HuH-7 (cell line): ENCODE measurements at regions not wholly inside any gene's neighbourhood (a gene's known extent, or its start where the extent isn't known, plus 50 kb on each side); places are given as distances from the start of the nearest gene placed in this dataset.

ENCODE experiments used
- DNase-seq: peaks from one replicate; pipeline ENCODE4 v3.0.0; 2011; ENCODE audit warnings: low spot score

- no peak for DNase-seq
Measured at GRCh38 chr5:31137676-31138075, 55.8 kb upstream of the CDH6 start.

GRCh38 chr5:31135542-31135941 lies 57.9 kb upstream of the CDH6 start:
- DNase-seq = no peak

DNA sequence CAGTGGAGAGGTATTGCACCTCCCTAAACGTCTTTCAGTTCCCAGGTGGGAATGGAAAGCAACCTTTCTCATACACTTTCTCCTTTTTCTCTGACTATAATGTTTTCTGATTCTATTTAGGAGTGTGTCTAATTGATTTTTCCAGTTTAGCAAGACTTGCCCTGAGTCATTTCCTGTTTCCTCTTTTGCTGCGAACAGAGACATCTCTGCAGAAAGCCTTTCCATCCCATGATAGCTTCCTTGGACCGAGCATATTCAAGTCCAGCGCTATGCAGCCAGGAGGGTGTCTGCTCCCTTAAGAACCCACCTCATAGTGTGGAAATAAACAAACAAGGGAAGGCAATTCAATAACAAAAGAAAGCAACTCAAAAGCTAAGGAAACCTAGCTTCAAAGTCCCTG lies 60.0 kb upstream of the CDH6 start:
- no peak for DNase-seq

GRCh38 chr5:31131381-31131891 lies 62.0 kb upstream of the CDH6 start:
- no peak for DNase-seq

DNA sequence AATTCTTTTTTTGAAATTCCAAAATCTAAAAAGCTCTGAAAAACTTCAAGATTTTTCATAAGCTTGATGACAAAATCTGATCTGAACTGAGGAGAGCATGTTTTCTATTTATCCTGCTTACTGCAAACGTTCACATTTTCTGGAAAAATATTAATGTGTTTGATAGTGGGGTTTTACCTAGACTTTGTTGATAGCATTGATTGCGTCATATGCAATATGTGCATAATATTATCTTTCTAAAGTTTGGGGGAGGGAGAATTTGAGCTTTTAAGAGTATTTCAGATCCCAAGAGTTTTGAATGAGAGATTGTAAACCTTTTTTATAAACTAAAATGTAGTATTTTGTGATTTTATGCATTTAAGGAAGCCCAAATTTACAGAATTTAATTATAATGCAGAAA lies 62.8 kb upstream of the CDH6 start:
- no peak for DNase-seq

DNA sequence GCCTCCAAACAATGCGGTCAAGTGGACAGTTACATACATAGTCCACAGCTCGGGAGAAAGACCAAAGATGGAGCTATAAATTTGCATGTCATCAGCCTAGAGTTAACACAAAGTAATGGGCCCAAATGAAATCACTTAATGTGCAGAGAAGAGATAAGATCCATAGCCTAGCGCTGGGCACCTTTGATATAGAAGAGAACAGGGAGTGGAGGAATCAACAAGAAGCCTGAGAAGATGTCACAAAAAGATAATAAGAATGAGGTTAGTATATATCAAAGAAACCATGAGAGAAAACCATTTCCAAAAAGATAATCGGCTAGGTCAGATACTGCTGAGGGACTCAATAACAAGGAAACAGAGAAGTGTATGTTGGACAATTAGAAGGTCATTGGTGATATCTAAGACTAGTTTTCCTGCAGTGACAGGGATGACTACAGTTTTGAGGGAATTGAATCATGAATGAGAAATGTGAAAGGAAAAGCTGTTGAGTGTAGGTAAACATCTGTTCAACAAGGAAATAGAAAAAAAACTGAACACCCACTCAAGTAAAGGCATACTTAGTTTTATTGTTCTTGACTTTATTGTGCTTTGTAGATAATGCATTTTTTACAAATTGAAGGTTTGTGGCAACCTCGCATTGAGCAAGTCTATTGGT lies 68.7 kb upstream of the CDH6 start:
- DNase-seq = no peak

DNA sequence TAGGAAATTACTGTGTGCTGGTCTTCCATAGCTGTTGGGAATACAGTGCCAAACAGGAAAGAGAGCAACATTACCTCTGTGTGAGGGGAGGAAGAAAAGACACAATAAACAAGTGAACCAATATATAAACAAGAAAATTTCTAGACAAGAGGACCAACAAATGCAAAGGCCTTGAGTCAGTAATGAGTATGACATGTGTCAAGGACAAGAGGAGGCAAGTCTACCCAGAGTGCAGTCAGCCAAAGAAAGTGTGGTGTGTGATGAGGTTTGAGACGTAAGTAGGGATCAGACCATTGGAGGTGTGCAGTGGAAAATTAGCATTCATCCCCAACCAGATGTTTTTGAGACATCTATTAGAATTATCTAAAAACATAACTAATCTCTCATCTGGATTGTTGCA lies 69.5 kb upstream of the CDH6 start:
- DNase-seq = no peak

GRCh38 chr5:31122998-31123951 lies 70.2 kb upstream of the CDH6 start:
- DNase-seq = no peak

DNA sequence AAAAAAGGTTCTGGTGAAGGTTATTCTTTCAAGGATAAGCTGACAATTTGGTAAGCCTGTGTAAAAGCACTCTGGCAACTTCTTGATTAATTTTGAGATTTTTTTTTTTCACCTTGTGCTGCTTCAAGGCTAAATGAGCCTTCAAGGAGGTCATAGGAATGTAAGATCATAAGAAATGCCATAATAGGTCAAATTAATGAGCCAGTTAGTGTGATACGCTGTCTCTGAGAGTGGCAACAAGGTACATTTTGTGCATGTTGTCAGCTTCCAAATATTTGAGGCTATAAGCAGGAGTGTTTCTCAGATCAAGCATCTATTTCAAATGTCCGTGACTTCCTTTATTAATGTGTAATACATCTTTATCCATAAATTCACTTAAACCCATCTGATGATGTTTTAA lies 72.3 kb upstream of the CDH6 start:
- DNase-seq = no peak

DNA sequence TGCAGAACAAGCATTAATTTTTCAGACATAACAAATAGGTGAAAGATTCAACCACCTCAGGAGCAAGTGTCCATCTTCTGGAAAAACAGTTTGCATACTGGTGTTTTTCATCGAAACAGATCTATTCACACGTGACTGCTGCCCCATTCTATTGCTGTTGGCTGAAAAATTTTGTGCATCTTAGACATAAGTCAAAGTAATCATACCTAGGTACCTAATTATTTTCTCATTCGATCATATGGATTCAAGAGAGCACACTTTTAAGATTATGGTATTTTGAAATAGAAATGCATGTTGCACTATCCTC lies 72.9 kb upstream of the CDH6 start:
- no peak for DNase-seq

- no peak for DNase-seq
Measured at GRCh38 chr5:31119938-31120641, 73.4 kb upstream of the CDH6 start.

GRCh38 chr5:31116466-31117031 lies 76.9 kb upstream of the CDH6 start:
- no peak for DNase-seq

DNA sequence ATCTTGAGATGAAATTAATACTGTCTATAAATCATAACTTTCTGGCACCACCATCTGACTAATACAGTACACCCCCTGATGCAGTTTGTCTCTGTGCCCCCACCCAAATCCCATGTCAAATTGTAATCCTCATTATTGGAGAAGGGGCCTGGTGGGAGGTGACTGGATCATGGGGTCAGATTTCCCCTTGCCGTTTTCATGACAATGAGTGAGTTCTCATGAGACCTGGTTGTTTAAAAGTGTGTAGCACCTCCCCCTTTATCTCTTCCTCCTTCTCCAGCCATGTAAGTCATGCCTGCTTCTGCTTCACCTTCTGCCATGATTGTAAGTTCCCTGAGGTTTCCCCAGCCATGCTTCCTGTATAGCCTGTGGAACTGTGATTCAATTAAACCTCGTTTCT lies 78.7 kb upstream of the CDH6 start:
- no peak for DNase-seq

DNA sequence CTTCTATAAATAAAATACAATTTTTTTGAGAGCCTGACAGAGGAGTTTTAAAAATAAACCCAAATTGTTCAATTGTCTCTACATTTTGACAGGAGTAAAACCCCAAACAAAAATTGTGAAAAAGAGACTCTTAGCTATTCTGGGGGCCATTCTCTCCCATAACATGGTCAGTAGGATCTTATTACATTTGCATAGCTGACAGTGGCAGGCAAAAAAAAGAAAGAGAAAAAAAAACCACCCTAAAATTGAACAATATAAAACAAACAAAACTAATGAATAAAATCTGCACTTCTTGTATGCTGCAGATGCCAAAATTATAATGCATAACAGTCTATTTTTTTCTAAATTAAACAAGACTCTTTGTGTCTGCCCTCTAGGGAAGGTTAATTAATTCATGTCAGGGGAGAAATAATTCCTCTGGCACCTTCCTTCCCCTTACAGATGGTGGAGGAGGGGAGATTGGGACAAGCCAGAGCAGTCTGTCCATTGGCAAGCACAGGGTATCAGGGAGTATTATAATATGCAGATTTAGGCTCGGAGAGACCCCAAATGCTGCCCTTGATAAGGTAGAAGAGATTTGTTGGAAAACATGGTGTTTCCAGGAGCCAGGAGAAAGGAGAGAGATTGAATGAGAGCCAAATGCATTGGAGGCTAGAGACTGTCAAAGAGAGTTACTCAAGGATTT lies 79.7 kb upstream of the CDH6 start:
- no peak for DNase-seq

DNA sequence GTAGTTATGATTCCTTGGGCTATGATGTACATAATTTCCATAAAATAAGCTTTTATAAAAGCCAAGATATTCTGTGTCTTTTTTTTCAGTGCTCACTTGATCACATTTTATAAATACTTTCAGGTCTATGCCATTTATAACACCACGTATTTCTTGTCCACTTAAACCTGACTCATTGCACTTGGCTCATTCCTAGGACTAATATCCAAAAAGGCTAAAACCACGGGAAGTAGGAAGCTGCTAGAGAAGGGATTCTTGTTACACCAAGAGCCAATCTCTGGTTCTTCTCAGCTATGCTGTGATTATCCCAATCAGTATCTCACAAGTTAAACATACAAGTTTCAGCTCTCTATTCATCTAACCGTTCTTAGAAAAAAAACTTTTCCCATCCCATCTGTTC lies 80.4 kb upstream of the CDH6 start:
- DNase-seq = no peak

GRCh38 chr5:31107091-31107518 lies 86.4 kb upstream of the CDH6 start:
- DNase-seq = no peak

GRCh38 chr5:31106691-31107090 lies 86.8 kb upstream of the CDH6 start:
- no peak for DNase-seq

DNA sequence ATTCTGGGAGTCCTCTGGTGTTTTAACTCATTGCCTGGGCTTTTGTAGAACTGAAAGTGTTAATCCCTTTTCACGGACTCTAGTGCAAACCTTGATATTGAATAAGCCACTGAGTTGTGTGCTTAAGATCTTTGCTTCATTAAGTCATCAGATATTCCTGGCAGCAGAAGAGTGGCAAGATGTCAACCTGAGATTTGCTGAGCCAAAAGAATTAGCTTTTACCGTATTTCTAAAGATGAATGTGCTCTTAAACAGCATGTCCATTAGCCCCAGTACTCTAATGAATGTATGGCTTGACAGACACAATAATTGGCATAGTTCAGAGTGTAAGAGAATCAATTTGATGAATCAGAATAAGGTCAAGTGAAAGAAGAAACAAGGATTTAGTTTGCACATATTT lies 87.2 kb upstream of the CDH6 start:
- no peak for DNase-seq

DNA sequence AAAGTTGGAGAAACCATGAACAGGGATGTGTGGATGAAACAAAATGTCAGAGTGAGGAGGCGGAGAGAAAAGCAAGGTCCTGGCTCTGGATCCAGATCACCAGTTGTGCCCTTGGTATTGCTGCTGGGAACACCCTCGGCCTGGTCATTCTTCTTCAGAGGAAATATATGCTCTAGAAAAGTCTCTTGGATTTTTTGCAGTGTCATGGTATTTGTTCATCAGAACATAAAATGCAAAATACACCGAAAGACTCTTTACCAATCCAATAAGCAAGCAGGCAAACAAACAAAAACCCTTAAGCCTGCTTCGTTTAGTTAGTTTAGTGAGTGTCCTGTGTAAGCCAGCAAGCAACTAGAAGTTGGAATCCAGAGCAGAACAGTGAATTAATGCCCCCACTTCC lies 88.7 kb upstream of the CDH6 start:
- no peak for DNase-seq

DNA sequence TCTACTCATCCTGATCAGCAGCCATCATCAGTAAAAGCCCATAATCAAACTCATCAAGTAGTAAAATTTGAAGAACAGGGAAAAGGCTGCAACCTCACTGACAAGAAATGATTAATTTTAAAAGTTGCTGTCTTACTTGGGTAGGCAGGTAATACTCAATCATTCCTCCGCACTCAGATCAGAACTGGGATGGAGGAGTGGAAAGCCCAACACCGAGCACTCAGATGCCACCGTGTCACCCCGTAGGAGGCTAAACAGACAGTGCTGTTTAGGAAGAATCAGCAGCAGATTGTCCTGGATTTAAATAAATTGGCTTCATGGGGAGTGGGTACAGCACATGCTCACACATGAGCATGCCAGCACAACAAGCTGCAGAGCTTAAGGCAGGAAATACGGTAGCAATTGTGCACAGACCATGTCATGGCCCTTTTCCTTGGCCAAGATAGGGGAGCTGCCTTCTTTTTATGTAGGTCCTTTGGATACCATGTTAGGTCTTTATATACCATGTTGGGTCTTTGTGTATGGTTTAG lies 92.6 kb upstream of the CDH6 start:
- DNase-seq = no peak

- DNase-seq = no peak
Measured at GRCh38 chr5:31100047-31100575, 93.4 kb upstream of the CDH6 start.
